ENCODE measurements at regions not wholly inside any gene's neighbourhood (a gene's known extent, or its start where the extent isn't known, plus 50 kb on each side); places are given as distances from the start of the nearest gene placed in this dataset.
"Not testable (repeated sequence)": the region's sequence is repeated elsewhere in the genome, so short reads cannot be mapped to it uniquely, and the experiment has no call there.

- no peak overlapping the region for H3K4me3 ChIP-seq (ENCODE audit: low read length)
- no peak for TF ChIP-seq CTCF (IDR thresholded peaks at IDR 0.05; ENCODE audit: insufficient read depth, low read depth, low read length, missing control alignments)
- no peak for DNase-seq (ENCODE audit: low read depth)
Measured at GRCh38 chr14:52175982-52176502, 91.5 kb upstream of the PTGDR start.

GRCh38 chr14:52171932-52172331, 95.6 kb upstream of the PTGDR start:
- DNase-seq (ENCODE audit: low read depth); H3K4me3 ChIP-seq (ENCODE audit: low read length): not testable (repeated sequence)

- no peak overlapping the region for H3K4me3 ChIP-seq (ENCODE audit: low read length)
- no peak for TF ChIP-seq CTCF (IDR thresholded peaks at IDR 0.05; ENCODE audit: insufficient read depth, low read depth, low read length, missing control alignments)
- DNase-seq (ENCODE audit: low read depth), result no peak
Measured at GRCh38 chr14:52166822-52167221, 98.0 kb upstream of the NID2 start.

- no peak for TF ChIP-seq CTCF (IDR thresholded peaks at IDR 0.05; ENCODE audit: insufficient read depth, low read depth, low read length, missing control alignments)
- no peak overlapping the region for H3K4me3 ChIP-seq (ENCODE audit: low read length)
- no peak for DNase-seq (ENCODE audit: low read depth)
Measured at GRCh38 chr14:52155651-52156213, 86.9 kb upstream of the NID2 start.

GRCh38 chr14:52154992-52155650, 86.3 kb upstream of the NID2 start:
- TF ChIP-seq CTCF (IDR thresholded peaks at IDR 0.05; ENCODE audit: insufficient read depth, low read depth, low read length, missing control alignments), result no peak
- H3K4me3 ChIP-seq (ENCODE audit: low read length), result no peak overlapping the region
- DNase-seq (ENCODE audit: low read depth), result no peak

GRCh38 chr14:52153939-52154338, 85.1 kb upstream of the NID2 start:
- H3K4me3 ChIP-seq (ENCODE audit: low read length), result no peak overlapping the region
- no peak for TF ChIP-seq CTCF (IDR thresholded peaks at IDR 0.05; ENCODE audit: insufficient read depth, low read depth, low read length, missing control alignments)
- no peak for DNase-seq (ENCODE audit: low read depth)

- TF ChIP-seq CTCF (IDR thresholded peaks at IDR 0.05; ENCODE audit: insufficient read depth, low read depth, low read length, missing control alignments), result no peak
- no peak overlapping the region for H3K4me3 ChIP-seq (ENCODE audit: low read length)
- DNase-seq (ENCODE audit: low read depth), result no peak
Measured at GRCh38 chr14:52150162-52150561, 81.3 kb upstream of the NID2 start.
